ENCODE measurements at regions not wholly inside any gene's neighbourhood (a gene's known extent, or its start where the extent isn't known, plus 50 kb on each side); places are given as distances from the start of the nearest gene placed in this dataset.
"Not testable (repeated sequence)": the region's sequence is repeated elsewhere in the genome, so short reads cannot be mapped to it uniquely, and the experiment has no call there.

DNA sequence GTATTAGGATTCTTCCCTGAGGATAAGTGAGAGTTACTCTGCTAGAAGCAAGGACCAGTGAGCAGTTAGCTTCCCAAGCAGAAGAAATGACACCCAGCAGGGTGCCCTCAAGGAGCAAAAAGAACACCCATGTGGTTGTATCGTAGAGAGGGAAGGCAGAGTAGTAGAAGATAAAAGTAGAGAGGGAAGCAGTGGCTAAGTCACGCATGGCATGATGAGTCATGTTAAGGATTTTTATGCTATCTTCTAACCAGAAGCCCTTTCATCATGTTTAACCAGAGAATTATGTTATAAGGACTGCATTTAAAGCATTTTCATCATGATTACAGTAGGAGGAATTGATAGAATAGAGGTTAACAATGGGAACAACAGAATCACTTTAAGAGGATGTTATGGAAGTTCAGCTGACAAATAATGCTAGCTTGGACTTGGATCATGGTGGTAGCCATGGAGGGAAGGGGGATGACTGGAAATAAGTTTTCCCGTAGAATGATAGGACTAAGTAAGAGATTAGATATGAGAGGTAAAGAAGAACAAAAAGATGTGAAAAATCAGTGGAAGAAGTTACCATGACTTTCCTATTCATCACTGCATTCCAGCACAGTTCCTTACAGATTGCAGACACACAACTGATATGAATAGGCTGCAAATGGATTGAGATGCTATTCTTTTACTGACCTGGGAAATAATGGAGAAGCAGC lies 383.5 kb upstream of the INTU start:
- intact Hi-C loops (cut with DNase I), result no loop called here
- no peak for DNase-seq

DNA sequence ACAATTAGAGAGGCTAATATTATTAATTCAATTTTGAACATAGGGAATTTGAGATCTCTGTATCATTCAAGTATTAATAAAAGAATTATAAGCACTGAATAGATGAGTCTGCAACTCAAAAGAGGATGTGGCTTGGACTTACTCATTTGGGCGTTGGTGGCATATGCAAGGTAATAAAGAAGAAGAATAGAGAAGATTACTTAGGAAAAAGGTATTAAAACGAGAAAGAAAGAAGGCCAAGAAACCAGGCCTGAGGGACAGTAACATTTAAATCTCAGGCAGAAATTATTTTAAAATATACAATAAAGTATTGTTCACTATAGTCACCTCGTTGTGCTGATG lies 383.0 kb upstream of the INTU start:
- intact Hi-C loops (cut with DNase I), result no loop called here
- no peak for DNase-seq

GRCh38 chr4:127250577-127250976 lies 382.2 kb upstream of the INTU start:
- no peak for DNase-seq
- intact Hi-C loops (cut with DNase I), result no loop called here

DNA sequence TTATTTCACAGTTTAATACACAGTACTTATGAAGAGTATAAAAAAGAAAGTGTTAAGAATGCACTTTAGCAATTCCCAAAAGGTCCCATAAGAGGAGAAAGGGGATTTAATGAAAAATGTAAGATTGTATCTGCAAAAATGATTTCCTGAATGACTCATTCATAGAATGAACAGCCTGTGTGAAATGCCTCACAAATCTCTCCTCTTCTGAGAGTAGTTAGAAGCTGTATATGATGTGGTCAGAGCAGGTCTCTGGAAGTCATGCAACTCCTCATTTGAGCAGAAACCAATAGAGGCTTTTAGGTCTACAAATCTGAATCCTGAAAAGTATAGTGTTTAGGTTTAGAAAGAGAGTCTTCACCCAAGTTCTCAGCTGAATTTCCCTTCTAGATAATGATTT lies 381.3 kb upstream of the INTU start:
- DNase-seq, result no peak
- intact Hi-C loops (cut with DNase I), result no loop called here

GRCh38 chr4:127256500-127256899 lies 376.3 kb upstream of the INTU start:
- DNase-seq, result no peak
- intact Hi-C loops (cut with DNase I), result no loop called here

DNA sequence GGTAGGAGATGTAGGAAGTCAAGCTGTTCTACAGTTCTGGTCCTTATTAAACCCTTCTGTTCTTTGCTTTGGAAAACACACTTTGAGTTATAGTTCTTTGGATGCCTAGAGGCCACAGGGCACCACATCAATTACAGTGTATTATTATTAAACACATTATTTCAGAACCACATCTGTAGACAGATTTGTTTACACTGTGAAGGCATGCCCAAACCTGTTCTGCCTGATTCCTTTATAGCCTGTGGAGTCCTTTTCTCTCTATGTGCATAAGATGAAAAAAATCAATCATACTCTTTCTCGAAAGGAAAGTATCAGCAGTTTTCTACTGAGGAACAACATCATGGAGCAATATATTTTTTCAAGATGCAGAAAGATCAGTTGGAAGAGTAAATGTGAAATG lies 371.3 kb upstream of the INTU start:
- intact Hi-C loops (cut with DNase I), result no loop called here
- DNase-seq, result no peak

- no peak for DNase-seq
- intact Hi-C loops (cut with DNase I), result no loop called here
Observed at GRCh38 chr4:127268367-127268766, 364.4 kb upstream of the INTU start.

DNA sequence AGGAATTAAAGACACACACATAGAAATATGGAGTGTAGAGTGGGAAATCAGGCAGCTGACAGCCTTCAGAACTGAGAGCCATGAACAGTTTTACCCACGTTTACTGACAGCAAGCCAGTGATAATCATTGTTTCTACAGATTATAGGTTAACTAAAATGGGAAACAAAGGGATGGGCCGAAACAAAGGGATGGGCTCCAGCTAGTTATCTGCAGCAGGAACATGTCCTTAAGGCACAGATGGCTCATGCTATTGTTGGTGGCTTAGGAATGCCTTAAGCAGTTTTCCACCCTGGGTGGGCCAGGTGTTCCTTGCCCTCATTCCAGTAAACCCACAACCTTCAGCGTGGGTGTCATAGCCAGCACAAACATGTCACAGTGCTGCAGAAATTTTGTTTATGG lies 355.7 kb upstream of the INTU start:
- DNase-seq; intact Hi-C loops (cut with DNase I): not testable (repeated sequence)

DNA sequence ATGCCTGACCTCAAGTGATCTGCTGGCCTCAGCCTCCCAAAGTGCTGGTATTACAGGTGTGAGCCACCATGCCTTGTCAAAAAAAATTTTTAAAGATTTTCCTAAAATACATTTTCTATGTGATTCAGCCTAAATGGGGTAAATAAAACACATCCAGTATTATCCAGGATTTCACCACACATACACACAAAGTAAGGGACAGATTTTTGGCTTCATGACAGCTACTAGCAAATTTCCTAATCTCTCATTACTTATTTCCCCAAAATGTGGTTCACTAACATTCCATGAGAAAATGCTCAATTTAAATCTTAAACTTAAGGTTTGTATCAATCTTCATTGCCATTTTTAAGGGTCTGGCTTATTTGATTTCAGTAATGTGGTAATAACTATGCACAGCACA lies 348.5 kb upstream of the INTU start:
- intact Hi-C loops (cut with DNase I), result no loop called here
- no peak for DNase-seq

- intact Hi-C loops (cut with DNase I), result no loop called here
- no peak for DNase-seq
Observed at GRCh38 chr4:127291316-127291715, 341.4 kb upstream of the INTU start.

DNA sequence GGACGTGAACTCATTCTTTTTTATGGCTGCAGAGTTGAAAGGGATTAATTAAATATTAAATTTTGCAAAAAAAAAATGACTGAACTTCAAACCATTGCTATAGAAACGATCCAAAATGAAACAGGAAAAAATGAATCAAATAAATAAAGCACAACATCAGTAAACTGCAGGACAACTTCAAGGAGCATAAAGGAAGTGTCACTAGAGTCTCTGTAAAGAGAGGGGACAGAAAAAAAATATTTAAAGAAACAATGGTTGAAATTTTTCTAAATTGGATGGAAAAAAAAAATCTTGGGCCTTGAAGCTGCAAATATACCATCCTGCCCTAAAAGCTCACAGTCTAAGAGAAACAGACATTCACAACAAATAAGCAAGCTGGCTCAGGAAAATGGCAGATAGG lies 339.3 kb upstream of the INTU start:
- intact Hi-C loops (cut with DNase I), result no loop called here
- DNase-seq, result no peak

DNA sequence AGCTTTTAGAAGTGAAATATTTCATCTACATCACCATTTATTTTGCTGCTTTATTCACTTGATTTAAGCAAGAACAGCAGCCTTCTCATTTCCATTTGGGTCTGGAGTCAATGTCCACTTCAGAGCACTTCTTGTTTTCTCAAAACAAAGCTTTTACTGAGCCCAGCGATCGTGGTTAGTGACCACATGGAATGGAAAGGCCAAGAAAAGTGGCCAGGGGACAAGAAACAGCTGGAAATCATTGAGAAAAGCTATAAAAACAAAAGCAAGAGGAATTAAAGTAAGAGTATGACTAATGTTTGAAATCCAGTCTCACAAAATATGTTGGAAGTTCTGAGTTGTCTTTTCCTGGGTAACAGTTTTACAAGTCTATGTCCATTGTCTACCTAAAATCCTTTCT lies 328.4 kb upstream of the INTU start:
- no peak for DNase-seq
- intact Hi-C loops (cut with DNase I), result no loop called here

GRCh38 chr4:127307996-127308395 lies 324.8 kb upstream of the INTU start:
- no peak for DNase-seq
- intact Hi-C loops (cut with DNase I), result no loop called here

- intact Hi-C loops (cut with DNase I), result no loop called here
- DNase-seq, result no peak
Observed at GRCh38 chr4:127309369-127310102, 323.2 kb upstream of the INTU start.

- DNase-seq, result no peak
- intact Hi-C loops (cut with DNase I), result no loop called here
Observed at GRCh38 chr4:127311371-127311770, 321.4 kb upstream of the INTU start.

DNA sequence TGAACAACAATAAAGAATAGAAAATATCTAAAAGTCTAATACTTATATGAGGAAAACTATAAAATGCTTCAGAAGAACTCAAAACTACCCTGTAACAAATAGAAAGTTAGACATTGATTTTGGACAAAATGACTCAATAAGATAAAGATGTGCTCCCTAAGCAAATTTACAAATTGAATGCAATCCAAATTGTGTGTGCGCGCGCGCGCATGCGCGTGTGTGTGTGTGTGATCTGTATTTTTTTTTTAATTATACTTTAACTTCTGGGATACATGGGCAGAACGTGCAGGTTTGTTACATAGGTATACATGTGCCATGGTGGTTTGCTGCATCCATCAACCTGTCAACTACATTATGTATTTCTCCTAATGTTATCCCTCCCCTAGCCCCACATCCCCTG lies 320.8 kb upstream of the INTU start:
- no peak for DNase-seq
- intact Hi-C loops (cut with DNase I), result no loop called here

DNA sequence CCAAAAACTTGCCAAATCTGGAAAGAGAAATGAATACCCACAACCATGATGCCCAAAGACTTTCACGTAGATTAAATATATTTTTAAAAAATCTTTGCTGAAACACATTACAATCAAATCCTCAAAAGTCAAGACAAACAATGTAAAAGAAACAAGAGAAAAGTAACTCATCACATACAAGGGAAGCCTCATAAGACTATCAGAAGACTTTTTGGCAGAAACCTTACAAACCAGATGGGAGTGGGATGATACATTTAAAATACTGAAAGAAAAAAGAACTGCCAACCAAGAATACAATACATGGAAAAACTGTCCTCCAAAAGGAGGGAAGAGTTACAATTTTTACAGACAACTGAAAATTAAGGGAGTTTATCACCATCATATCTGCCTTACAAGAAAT lies 319.0 kb upstream of the INTU start:
- DNase-seq, result no peak
- intact Hi-C loops (cut with DNase I), result no loop called here

DNA sequence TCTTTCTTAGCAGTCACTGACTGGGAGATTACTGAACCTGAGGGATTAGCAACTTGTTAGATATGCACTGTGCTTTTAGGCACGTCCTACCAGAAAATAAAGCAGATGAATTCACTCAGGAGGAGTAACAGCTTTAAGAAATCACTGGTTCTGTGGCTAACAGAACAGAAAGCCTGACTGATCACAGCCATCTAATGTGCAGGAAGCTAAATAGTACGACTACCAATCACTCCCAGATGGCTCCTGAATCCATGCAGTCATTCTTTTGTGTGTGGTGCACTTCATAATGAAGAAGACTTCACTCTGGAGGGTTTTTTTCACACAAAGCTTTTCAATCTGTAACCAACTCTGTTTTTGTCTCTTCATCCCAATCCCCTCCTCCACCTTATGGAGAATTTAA lies 305.3 kb upstream of the INTU start:
- DNase-seq, result no peak

GRCh38 chr4:127335073-127335620 lies 297.6 kb upstream of the INTU start:
- no peak for DNase-seq
- intact Hi-C loops (cut with DNase I), result no loop called here

More for the DNA sequence above, 305.3 kb upstream of the INTU start:
- intact Hi-C loops (cut with DNase I), result no loop called here

GRCh38 chr4:127335732-127336131 lies 297.0 kb upstream of the INTU start:
- no peak for DNase-seq
- intact Hi-C loops (cut with DNase I), result no loop called here

GRCh38 chr4:127343123-127343522 lies 289.6 kb upstream of the INTU start:
- intact Hi-C loops (cut with DNase I); DNase-seq: not testable (repeated sequence)

GRCh38 chr4:127344071-127344470 lies 288.7 kb upstream of the INTU start:
- intact Hi-C loops (cut with DNase I), result no loop called here
- no peak for DNase-seq
